Liver (tissue), 7 donors: ENCODE measurements at regions not wholly inside any gene's neighbourhood (a gene's known extent, or its start where the extent isn't known, plus 50 kb on each side); places are given as distances from the start of the nearest gene placed in this dataset.
A peak's percentile ranks its signal among the peaks of the same experiment; 100 is the strongest.

ENCODE experiments used
- DNase-seq: peaks from one replicate; pipeline ENCODE4 v3.0.0-alpha.2; 2017; ENCODE audit warnings: low spot score
- H3K27ac ChIP-seq, 2 donors: one replicate each; pipeline ENCODE4 v1.7.0; 2013; ENCODE audit warnings: inconsistent platforms in 2 of 2, low read length in 2 of 2, control low read depth in 1 of 2, low read depth in 1 of 2, mild to moderate bottlenecking in 1 of 2
- H3K27me3 ChIP-seq, 4 donors: one replicate each; pipeline versions ENCODE4 v1.6.1 to v1.7.0; 2013; ENCODE audit warnings: low read length in 3 of 4, inconsistent platforms in 1 of 4, mild to moderate bottlenecking in 1 of 4, moderate library complexity in 1 of 4; ENCODE audit not compliant: control insufficient read depth in 4 of 4, insufficient read depth in 4 of 4
- H3K36me3 ChIP-seq, 4 donors: one replicate each; pipeline versions ENCODE4 v1.6.1 to v1.7.0; 2013; ENCODE audit warnings: low read length in 3 of 4, mild to moderate bottlenecking in 3 of 4, low read depth in 1 of 4, moderate library complexity in 1 of 4; ENCODE audit not compliant: control insufficient read depth in 4 of 4, insufficient read depth in 3 of 4
- H3K4me1 ChIP-seq, 4 donors: one replicate each; pipeline versions ENCODE4 v1.6.1 to v1.7.0; 2013; ENCODE audit warnings: low read length in 3 of 4, mild to moderate bottlenecking in 3 of 4, moderate library complexity in 1 of 4; ENCODE audit not compliant: control insufficient read depth in 4 of 4, insufficient read depth in 4 of 4
- H3K4me3 ChIP-seq, 3 donors: one replicate each; pipeline versions ENCODE4 v1.6.1 to v1.7.0; 2013; ENCODE audit warnings: low read length in 3 of 3, control low read depth in 1 of 3, low read depth in 1 of 3, mild to moderate bottlenecking in 1 of 3
- H3K9ac ChIP-seq, 2 donors: one replicate each; pipeline ENCODE4 v1.7.0; 2013; ENCODE audit warnings: low read length in 2 of 2, mild to moderate bottlenecking in 2 of 2, moderate library complexity in 2 of 2, control low read depth in 1 of 2, low read depth in 1 of 2
- H3K9me3 ChIP-seq, 4 donors: one replicate each; pipeline versions ENCODE4 v1.6.1 to v1.7.0; 2013; ENCODE audit warnings: low read length in 3 of 4; ENCODE audit not compliant: control insufficient read depth in 4 of 4
- EGR1 ChIP-seq, 2 donors: IDR thresholded peaks; 2 replicates each; pipeline ENCODE4 v1.6.1; 2016 to 2018; ENCODE audit warnings: antibody characterized with exemption in 2 of 2, low read depth in 2 of 2
- FOXA1 ChIP-seq: IDR thresholded peaks from 2 replicates; pipeline ENCODE4 v1.6.1; 2016; ENCODE audit warnings: antibody characterized with exemption
- FOXA2 ChIP-seq: IDR thresholded peaks from 2 replicates; pipeline ENCODE4 v1.6.1; 2016; ENCODE audit warnings: antibody characterized with exemption
- GABPA ChIP-seq, 2 donors: IDR thresholded peaks in 1 of 2; conservative IDR thresholded peaks in 1 of 2; 2 replicates each; pipeline ENCODE4 v1.6.1; 2016; ENCODE audit warnings: antibody characterized with exemption in 2 of 2, mild to moderate bottlenecking in 1 of 2, moderate library complexity in 1 of 2
- HNF4A ChIP-seq, 2 donors: conservative IDR thresholded peaks; 2 replicates each; pipeline ENCODE4 v1.6.1; 2016; ENCODE audit warnings: antibody characterized with exemption in 2 of 2, mild to moderate bottlenecking in 2 of 2
- HNF4G ChIP-seq: IDR thresholded peaks from 2 replicates; pipeline ENCODE4 v1.6.1; 2016; ENCODE audit warnings: antibody characterized with exemption
- JUND ChIP-seq, 2 donors: IDR thresholded peaks; 2 replicates each; pipeline ENCODE4 v1.6.1; 2016; ENCODE audit warnings: antibody characterized with exemption in 2 of 2
- NR2F2 ChIP-seq: IDR thresholded peaks from 2 replicates; pipeline ENCODE4 v1.6.1; 2016; ENCODE audit warnings: antibody characterized with exemption
- RXRA ChIP-seq, 2 donors: IDR thresholded peaks; 2 replicates each; pipeline ENCODE4 v1.6.1; 2017 to 2018; ENCODE audit warnings: antibody characterized with exemption in 2 of 2, mild to moderate bottlenecking in 1 of 2
- SP1 ChIP-seq: IDR thresholded peaks from 2 replicates; pipeline ENCODE4 v1.6.1; 2018; ENCODE audit warnings: antibody characterized with exemption, mild to moderate bottlenecking
- YY1 ChIP-seq: IDR thresholded peaks from 2 replicates; pipeline ENCODE4 v1.6.1; 2016; ENCODE audit warnings: antibody characterized with exemption, mild to moderate bottlenecking
- WGBS: extraction: QIAGEN DNeasy Blood & Tissue Kit; methylation state at CpG from one replicate; pipeline ENCODE4 v1.1.7; 2013; 5-methylcytosine and 5-hydroxymethylcytosine counted together
- TF ChIP-seq, protein P1 (sequence below): IDR thresholded peaks from 2 replicates; pipeline ENCODE4 v1.6.1; 2016; ENCODE audit warnings: antibody characterized with exemption
- TF ChIP-seq, protein P2 (sequence below): IDR thresholded peaks from 2 replicates; pipeline ENCODE4 v1.6.1; 2016; ENCODE audit warnings: antibody characterized with exemption, mild to moderate bottlenecking
- TF ChIP-seq, protein P3 (sequence below): IDR thresholded peaks from 2 replicates; pipeline ENCODE4 v1.6.1; 2016; ENCODE audit warnings: antibody characterized with exemption
- TF ChIP-seq, protein P4 (sequence below): IDR thresholded peaks from 2 replicates; pipeline ENCODE4 v1.6.1; 2016; ENCODE audit warnings: antibody characterized with exemption
- donor health status: healthy.
- donor health status: healthy.
- donor health status: healthy.
- donor health status: healthy.

DNA sequence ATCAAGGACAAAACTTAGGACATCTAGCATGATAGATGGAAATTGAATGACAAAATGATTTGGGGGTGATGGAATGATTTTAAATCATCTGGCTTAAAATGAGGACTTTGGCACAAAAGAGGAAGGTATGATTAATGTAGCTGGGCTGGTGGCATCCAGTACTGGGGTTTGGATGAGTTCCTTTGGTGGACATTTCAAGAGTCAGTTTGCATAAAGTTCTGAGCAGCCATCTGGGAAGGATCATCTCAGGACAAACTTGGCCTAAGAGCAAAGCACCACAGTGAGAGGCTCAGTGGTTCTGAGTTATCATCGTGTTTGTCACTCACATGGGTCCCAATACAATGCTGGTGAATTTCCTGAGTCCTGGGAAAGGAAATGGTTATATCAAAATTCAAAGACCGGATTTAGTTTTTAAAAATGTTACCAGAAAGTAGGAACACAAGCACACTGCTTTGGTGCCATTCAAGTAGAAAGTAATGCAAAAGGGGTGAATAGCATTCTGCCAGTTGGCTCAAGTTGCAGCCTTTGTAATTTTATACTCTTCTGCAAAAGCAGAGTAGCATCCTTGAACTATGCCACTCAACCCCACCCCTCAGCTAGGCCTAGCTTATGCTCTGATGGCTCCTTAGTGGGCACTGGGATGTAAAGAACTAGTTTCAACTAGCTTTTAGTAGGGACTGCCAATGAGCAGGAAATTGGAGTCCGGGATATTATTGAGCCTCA lies 219.0 kb downstream of the COG6 start:
- H3K36me3 ChIP-seq: no peaks in the 10 kb centered on the region
- no peaks in the 10 kb centered on the region for H3K9me3 ChIP-seq
- TF ChIP-seq EGR1 (IDR thresholded peaks at IDR 0.05; ENCODE audit: low read depth in 2 of 2): no peak
- TF ChIP-seq NR2F2: peak; percentile 32
- TF ChIP-seq FOXA1: no peak
- H3K27me3 ChIP-seq: peaks cover 0 to 4% (median 0%) of the 10 kb centered on the region in 4 donors
- no peak overlapping the region for H3K4me3 ChIP-seq
- no peak overlapping the region for H3K27ac ChIP-seq
- H3K9ac ChIP-seq: no peak overlapping the region
- no peaks in the 10 kb centered on the region for H3K4me1 ChIP-seq
- no peak for DNase-seq
- WGBS: 76% methylated on average over 3 of the region's 3 CpGs

DNA sequence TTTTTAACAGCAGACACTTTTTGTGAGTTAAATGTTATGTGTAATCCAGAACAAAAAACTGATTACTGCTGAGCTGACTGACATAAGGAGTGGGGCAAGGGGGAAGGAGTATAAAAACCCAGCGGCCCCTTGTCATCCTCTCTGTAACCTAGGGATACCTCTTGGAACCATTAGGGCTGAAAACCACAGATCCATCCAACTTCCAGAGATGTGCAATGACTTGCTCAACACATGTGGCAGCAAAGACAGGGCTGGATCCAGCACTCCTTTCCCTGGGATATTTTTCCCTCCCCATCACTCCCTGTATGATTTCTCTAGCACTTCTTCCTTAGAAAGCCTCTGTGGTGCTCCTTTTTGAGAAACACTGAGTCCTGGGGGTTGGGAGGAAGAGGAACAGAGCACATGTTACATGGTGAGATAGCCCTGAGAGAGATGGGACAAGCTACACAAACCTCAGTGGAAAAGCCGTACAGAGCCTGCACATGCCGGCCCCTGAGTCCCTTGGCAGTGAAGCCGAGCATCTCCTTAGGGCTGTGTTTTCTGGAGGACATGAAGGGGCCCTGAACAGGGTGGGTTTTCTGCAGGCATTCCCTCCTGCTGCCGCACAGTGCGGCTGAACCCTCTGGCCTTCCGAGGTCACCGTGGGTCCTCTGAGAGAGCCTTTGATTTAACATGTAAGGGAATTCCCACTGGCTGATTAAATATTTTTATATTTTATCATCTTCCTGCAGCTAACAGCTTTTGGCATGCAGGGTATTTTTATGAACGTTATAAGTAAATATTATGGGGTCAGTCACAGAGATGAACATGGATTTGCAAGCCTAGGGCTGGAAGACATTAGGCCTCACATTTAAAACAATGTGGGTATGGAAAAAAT lies 219.9 kb downstream of the COG6 start:
- no peak for TF ChIP-seq EGR1 (IDR thresholded peaks at IDR 0.05; ENCODE audit: low read depth in 2 of 2)
- TF ChIP-seq, protein P1, sequence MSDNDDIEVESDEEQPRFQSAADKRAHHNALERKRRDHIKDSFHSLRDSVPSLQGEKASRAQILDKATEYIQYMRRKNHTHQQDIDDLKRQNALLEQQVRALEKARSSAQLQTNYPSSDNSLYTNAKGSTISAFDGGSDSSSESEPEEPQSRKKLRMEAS: no peak
- peak; percentile 73 for TF ChIP-seq NR2F2
- 71% methylated on average over 9 of the region's 9 CpGs for WGBS
- no peak overlapping the region for H3K27ac ChIP-seq
- H3K4me1 ChIP-seq: no peaks in the 10 kb centered on the region
- no peaks in the 10 kb centered on the region for H3K36me3 ChIP-seq
- H3K9ac ChIP-seq: no peak overlapping the region
- DNase-seq: no peak
- H3K9me3 ChIP-seq: no peaks in the 10 kb centered on the region
- H3K4me3 ChIP-seq: no peak overlapping the region
- H3K27me3 ChIP-seq: no peaks in the 10 kb centered on the region

DNA sequence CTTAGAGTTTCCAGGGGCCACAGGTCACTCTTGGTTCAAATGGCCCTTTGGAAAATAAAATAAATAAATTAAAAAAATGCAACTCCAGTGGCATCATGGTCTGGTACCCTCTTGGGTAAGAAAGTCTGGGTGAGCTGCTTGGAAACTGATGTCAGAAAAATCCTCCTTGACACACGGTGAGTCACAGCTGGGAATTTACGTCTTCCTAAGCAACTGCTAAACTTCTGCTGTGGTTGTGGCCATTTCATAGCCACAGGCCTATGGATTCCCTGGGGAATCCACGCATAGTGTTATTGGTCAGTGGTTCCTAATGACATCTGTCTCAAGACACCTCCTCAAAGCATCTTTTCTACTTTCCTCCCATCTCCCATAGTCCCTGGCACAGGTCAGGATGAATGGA lies 220.8 kb downstream of the COG6 start:
- WGBS: 90% methylated on average over 3 of the region's 3 CpGs
- no peak for TF ChIP-seq HNF4A (conservative IDR thresholded peaks at IDR 0.05)
- TF ChIP-seq FOXA2: no peak
- no peak for TF ChIP-seq HNF4G
- no peak for TF ChIP-seq RXRA (IDR thresholded peaks at IDR 0.05)
- TF ChIP-seq, protein P2, sequence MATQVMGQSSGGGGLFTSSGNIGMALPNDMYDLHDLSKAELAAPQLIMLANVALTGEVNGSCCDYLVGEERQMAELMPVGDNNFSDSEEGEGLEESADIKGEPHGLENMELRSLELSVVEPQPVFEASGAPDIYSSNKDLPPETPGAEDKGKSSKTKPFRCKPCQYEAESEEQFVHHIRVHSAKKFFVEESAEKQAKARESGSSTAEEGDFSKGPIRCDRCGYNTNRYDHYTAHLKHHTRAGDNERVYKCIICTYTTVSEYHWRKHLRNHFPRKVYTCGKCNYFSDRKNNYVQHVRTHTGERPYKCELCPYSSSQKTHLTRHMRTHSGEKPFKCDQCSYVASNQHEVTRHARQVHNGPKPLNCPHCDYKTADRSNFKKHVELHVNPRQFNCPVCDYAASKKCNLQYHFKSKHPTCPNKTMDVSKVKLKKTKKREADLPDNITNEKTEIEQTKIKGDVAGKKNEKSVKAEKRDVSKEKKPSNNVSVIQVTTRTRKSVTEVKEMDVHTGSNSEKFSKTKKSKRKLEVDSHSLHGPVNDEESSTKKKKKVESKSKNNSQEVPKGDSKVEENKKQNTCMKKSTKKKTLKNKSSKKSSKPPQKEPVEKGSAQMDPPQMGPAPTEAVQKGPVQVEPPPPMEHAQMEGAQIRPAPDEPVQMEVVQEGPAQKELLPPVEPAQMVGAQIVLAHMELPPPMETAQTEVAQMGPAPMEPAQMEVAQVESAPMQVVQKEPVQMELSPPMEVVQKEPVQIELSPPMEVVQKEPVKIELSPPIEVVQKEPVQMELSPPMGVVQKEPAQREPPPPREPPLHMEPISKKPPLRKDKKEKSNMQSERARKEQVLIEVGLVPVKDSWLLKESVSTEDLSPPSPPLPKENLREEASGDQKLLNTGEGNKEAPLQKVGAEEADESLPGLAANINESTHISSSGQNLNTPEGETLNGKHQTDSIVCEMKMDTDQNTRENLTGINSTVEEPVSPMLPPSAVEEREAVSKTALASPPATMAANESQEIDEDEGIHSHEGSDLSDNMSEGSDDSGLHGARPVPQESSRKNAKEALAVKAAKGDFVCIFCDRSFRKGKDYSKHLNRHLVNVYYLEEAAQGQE: no peak
- TF ChIP-seq YY1: no peak
- TF ChIP-seq, protein P1: no peak
- no peak for TF ChIP-seq JUND (IDR thresholded peaks at IDR 0.05)
- no peak for TF ChIP-seq GABPA (IDR thresholded peaks at IDR 0.05 in 1 of 2, conservative IDR thresholded peaks at IDR 0.05 in 1 of 2)
- TF ChIP-seq, protein P3, sequence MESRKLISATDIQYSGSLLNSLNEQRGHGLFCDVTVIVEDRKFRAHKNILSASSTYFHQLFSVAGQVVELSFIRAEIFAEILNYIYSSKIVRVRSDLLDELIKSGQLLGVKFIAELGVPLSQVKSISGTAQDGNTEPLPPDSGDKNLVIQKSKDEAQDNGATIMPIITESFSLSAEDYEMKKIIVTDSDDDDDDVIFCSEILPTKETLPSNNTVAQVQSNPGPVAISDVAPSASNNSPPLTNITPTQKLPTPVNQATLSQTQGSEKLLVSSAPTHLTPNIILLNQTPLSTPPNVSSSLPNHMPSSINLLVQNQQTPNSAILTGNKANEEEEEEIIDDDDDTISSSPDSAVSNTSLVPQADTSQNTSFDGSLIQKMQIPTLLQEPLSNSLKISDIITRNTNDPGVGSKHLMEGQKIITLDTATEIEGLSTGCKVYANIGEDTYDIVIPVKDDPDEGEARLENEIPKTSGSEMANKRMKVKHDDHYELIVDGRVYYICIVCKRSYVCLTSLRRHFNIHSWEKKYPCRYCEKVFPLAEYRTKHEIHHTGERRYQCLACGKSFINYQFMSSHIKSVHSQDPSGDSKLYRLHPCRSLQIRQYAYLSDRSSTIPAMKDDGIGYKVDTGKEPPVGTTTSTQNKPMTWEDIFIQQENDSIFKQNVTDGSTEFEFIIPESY: no peak
- TF ChIP-seq SP1: no peak
- TF ChIP-seq, protein P4, sequence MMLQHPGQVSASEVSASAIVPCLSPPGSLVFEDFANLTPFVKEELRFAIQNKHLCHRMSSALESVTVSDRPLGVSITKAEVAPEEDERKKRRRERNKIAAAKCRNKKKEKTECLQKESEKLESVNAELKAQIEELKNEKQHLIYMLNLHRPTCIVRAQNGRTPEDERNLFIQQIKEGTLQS: no peak
- no peak for TF ChIP-seq FOXA1
- no peak for TF ChIP-seq EGR1 (IDR thresholded peaks at IDR 0.05; ENCODE audit: low read depth in 2 of 2)
- Histone ChIP-seq H3K27ac (no peak overlapping the region), H3K4me3 (no peak overlapping the region), H3K36me3 (no peaks in the 10 kb centered on the region), H3K27me3 (no peaks in the 10 kb centered on the region), H3K9ac (no peak overlapping the region), H3K9me3 (no peaks in the 10 kb centered on the region), H3K4me1 (no peaks in the 10 kb centered on the region)
- DNase-seq: no peak
